GM23248 (cell line): ENCODE measurements at regions not wholly inside any gene's neighbourhood (a gene's known extent, or its start where the extent isn't known, plus 50 kb on each side); places are given as distances from the start of the nearest gene placed in this dataset.

Source experiments
- DNase-seq: peaks from one replicate; pipeline ENCODE4 v3.0.0-alpha.2; 2015
- H2AFZ ChIP-seq: fragments of 200-600 bp; sonication (generic); 2 replicates; pipeline ENCODE4 v1.6.1; 2016; ENCODE audit warnings: antibody characterized with exemption
- H3F3A ChIP-seq: fragments of 200-600 bp; sonication (generic); 2 replicates; pipeline ENCODE4 v1.6.1; 2016; ENCODE audit warnings: mild to moderate bottlenecking, antibody characterized with exemption, mixed run types; ENCODE audit not compliant: insufficient read depth
- H3K27ac ChIP-seq: fragments of 200-600 bp; sonication (generic); 2 replicates; pipeline ENCODE4 v1.5.1; 2016; ENCODE audit warnings: mild to moderate bottlenecking
- H3K27me3 ChIP-seq: fragments of 200-600 bp; sonication (generic); replicated peaks from 2 replicates; pipeline ENCODE4 v1.6.1; 2016; ENCODE audit warnings: mild to moderate bottlenecking; ENCODE audit not compliant: insufficient read depth
- H3K36me3 ChIP-seq: fragments of 200-600 bp; sonication (generic); 2 replicates; pipeline ENCODE4 v1.6.1; 2016; ENCODE audit warnings: low read depth, mild to moderate bottlenecking
- H3K4me1 ChIP-seq: fragments of 200-600 bp; sonication (generic); 2 replicates; pipeline ENCODE4 v1.6.1; 2016; ENCODE audit warnings: mild to moderate bottlenecking; ENCODE audit not compliant: insufficient read depth
- H3K4me2 ChIP-seq: fragments of 200-600 bp; sonication (generic); one replicate; pipeline ENCODE4 v1.6.1; 2016; ENCODE audit warnings: mild to moderate bottlenecking; ENCODE audit not compliant: unreplicated experiment
- H3K4me3 ChIP-seq: fragments of 200-600 bp; sonication (generic); 2 replicates; pipeline ENCODE4 v1.5.1; 2016; ENCODE audit warnings: mild to moderate bottlenecking
- H3K79me2 ChIP-seq: fragments of 200-600 bp; sonication (generic); 2 replicates; pipeline ENCODE4 v1.6.1; 2016; ENCODE audit warnings: mild to moderate bottlenecking; ENCODE audit not compliant: insufficient read depth
- H3K9ac ChIP-seq: fragments of 200-600 bp; sonication (generic); 2 replicates; pipeline ENCODE4 v1.6.1; 2016; ENCODE audit warnings: mild to moderate bottlenecking
- H3K9me2 ChIP-seq: fragments of 200-600 bp; sonication (generic); 2 replicates; pipeline ENCODE4 v1.6.1; 2016; ENCODE audit warnings: mixed run types, mild to moderate bottlenecking, moderate library complexity; ENCODE audit not compliant: insufficient read depth
- H3K9me3 ChIP-seq: fragments of 200-600 bp; sonication (generic); one replicate; pipeline ENCODE4 v1.6.1; 2017; ENCODE audit warnings: low read depth
- H4K20me1 ChIP-seq: fragments of 200-600 bp; sonication (generic); 2 replicates; pipeline ENCODE4 v1.6.0; 2016; ENCODE audit not compliant: insufficient read depth
- EZH2 ChIP-seq: fragments of 200-600 bp; sonication (generic); IDR thresholded peaks from 2 replicates; pipeline ENCODE4 v1.6.1; 2018; ENCODE audit warnings: antibody characterized with exemption, mild to moderate bottlenecking; ENCODE audit not compliant: insufficient read depth, poor library complexity, severe bottlenecking
- EZH2phosphoT487 ChIP-seq: fragments of 200-600 bp; sonication (generic); IDR thresholded peaks from 2 replicates; pipeline ENCODE4 v1.6.1; 2018; ENCODE audit warnings: antibody characterized with exemption, moderate library complexity, mild to moderate bottlenecking, low read depth; ENCODE audit not compliant: insufficient read depth
- WGBS, 2 experiments: methylation state at CpG; one replicate each; pipeline ENCODE4 v1.1.6; 2015 to 2017; ENCODE audit warnings: low lambda C conversion rate in 2 of 2, low coverage in 1 of 2; ENCODE audit errors: missing lambda C conversion rate in 2 of 2; 5-methylcytosine and 5-hydroxymethylcytosine counted together
- in situ Hi-C: fragments of 300-500 bp; cut with MboI; formaldehyde crosslinking; loops from 2 replicates; pipeline ENCODE4 v1.15.0; 2020

- Histone ChIP-seq H3K36me3 (no peaks in the 10 kb centered on the region), H3K9me2 (no peaks in the 10 kb centered on the region), H3K27ac (no peak overlapping the region), H3K79me2 (no peaks in the 10 kb centered on the region), H3K27me3 (no peaks in the 10 kb centered on the region), H3K9me3 (no peaks in the 10 kb centered on the region), H3F3A (no peaks in the 10 kb centered on the region), H3K9ac (no peak overlapping the region), H2AFZ (no peak overlapping the region), H4K20me1 (no peaks in the 10 kb centered on the region), H3K4me1 (no peaks in the 10 kb centered on the region), H3K4me2 (no peak overlapping the region), H3K4me3 (no peak overlapping the region)
- DNase-seq, result no peak
- in situ Hi-C loops, result no loop called here
- TF ChIP-seq EZH2phosphoT487 (no peak), EZH2 (no peak)
These were observed 74.7 kb upstream of the OLFM3 start for GRCh38 chr1:102071451-102071850.

GRCh38 chr1:102050556-102050955 is 53.8 kb upstream of the OLFM3 start:
- H3K4me2 ChIP-seq, result no peak overlapping the region
- no peaks in the 10 kb centered on the region for H3K4me1 ChIP-seq
- H3F3A ChIP-seq, result no peaks in the 10 kb centered on the region
- no peaks in the 10 kb centered on the region for H3K27me3 ChIP-seq
- no peaks in the 10 kb centered on the region for H3K36me3 ChIP-seq
- no peak overlapping the region for H2AFZ ChIP-seq
- WGBS, 2 experiments, result 0% methylated on average over 1 of the region's 1 CpG
- H3K9me3 ChIP-seq, result no peaks in the 10 kb centered on the region
- no peak for TF ChIP-seq EZH2phosphoT487
- TF ChIP-seq EZH2, result no peak
- H3K79me2 ChIP-seq, result no peaks in the 10 kb centered on the region
- DNase-seq, result no peak
- no peak overlapping the region for H3K4me3 ChIP-seq
- H4K20me1 ChIP-seq, result no peaks in the 10 kb centered on the region
- no peak overlapping the region for H3K27ac ChIP-seq
- H3K9me2 ChIP-seq, result no peaks in the 10 kb centered on the region
- in situ Hi-C loops, result no loop called here
- H3K9ac ChIP-seq, result no peak overlapping the region

- H3K4me3 ChIP-seq, result no peak overlapping the region
- H3K9me2 ChIP-seq, result no peaks in the 10 kb centered on the region
- no peak overlapping the region for H2AFZ ChIP-seq
- in situ Hi-C loops, result no loop called here
- no peaks in the 10 kb centered on the region for H3F3A ChIP-seq
- H3K27me3 ChIP-seq, result no peaks in the 10 kb centered on the region
- no peaks in the 10 kb centered on the region for H3K79me2 ChIP-seq
- H3K9ac ChIP-seq, result no peak overlapping the region
- WGBS, 2 experiments, result 7 to 16% methylated on average over 2 of the region's 2 CpGs
- no peaks in the 10 kb centered on the region for H3K4me1 ChIP-seq
- H3K36me3 ChIP-seq, result no peaks in the 10 kb centered on the region
- no peak overlapping the region for H3K27ac ChIP-seq
- no peaks in the 10 kb centered on the region for H4K20me1 ChIP-seq
- no peaks in the 10 kb centered on the region for H3K9me3 ChIP-seq
- no peak for DNase-seq
- TF ChIP-seq EZH2phosphoT487 (no peak), EZH2 (no peak)
- no peak overlapping the region for H3K4me2 ChIP-seq
These were observed 51.0 kb upstream of the OLFM3 start for GRCh38 chr1:102047724-102048123.
